ENCODE measurements at regions not wholly inside any gene's neighbourhood (a gene's known extent, or its start where the extent isn't known, plus 50 kb on each side); places are given as distances from the start of the nearest gene placed in this dataset.

GRCh38 chr9:28841775-28842174 lies 1268.5 kb upstream of the C9orf72 start:
- POLR2A ChIA-PET, result no interaction called here
- H3K4me1 ChIP-seq (replicated peaks in 1 of 2; ENCODE audit: control insufficient read depth in 2 of 2, insufficient read depth in 2 of 2, low read length in 2 of 2), result no peaks in the 10 kb centered on the region
- H3K9ac ChIP-seq (ENCODE audit: insufficient read depth in 1 of 2, low read depth in 2 of 2, low read length in 2 of 2), result no peak overlapping the region
- BruUV-seq (replicated peaks), result no TSS peak
- FAIRE-seq (no peak), ATAC-seq (no peak), DNase-seq (ENCODE audit: extremely low read depth in 1 of 4, low spot score in 3 of 4) (no peak)
- H4K20me1 ChIP-seq (replicated peaks; ENCODE audit: control insufficient read depth, insufficient read depth, low read length), result no peaks in the 10 kb centered on the region
- H3K27ac ChIP-seq (ENCODE audit: extremely low read depth, low read depth, low read length), result no peak overlapping the region
- WGBS (ENCODE audit: insufficient coverage, low coverage, missing lambda C conversion rate), result no CpG with 5 or more reads among the region's 2 CpGs
- intact Hi-C loops (cut with micrococcal nuclease), result no loop called here
- no peaks in the 10 kb centered on the region for H3K36me3 ChIP-seq (ENCODE audit: control insufficient read depth, insufficient read depth, low read length)
- no peaks in the 10 kb centered on the region for H3K79me2 ChIP-seq (ENCODE audit: control insufficient read depth, insufficient read depth, low read length)
- H3K27me3 ChIP-seq (ENCODE audit: control insufficient read depth in 2 of 2, insufficient read depth in 2 of 2, low read length in 2 of 2), result no peaks in the 10 kb centered on the region
- H2AFZ ChIP-seq (ENCODE audit: low read depth, low read length), result no peak overlapping the region
- CTCF ChIA-PET (ENCODE audit: low intra/inter-chr PET ratio), result no interaction called here
- H3K4me2 ChIP-seq (ENCODE audit: insufficient read depth, low read length), result no peak overlapping the region
- in situ Hi-C loops (cut with MboI), result no loop called here
- H3K9me3 ChIP-seq (replicated peaks; ENCODE audit: control insufficient read depth, insufficient read depth, low read depth, low read length), result no peaks in the 10 kb centered on the region
- H3K4me3 ChIP-seq, result no peak overlapping the region
- H3K9me1 ChIP-seq (ENCODE audit: control insufficient read depth, insufficient read depth, low read length), result no peaks in the 10 kb centered on the region
- TF ChIP-seq SMC3 (conservative IDR thresholded peaks at IDR 0.05; ENCODE audit: insufficient read depth, low read depth, low read length) (no peak), ZNF282 (CRISPR knock-in tag; IDR thresholded peaks at IDR 0.05) (no peak), ETV5 (CRISPR knock-in tag; IDR thresholded peaks at IDR 0.05; ENCODE audit: low read depth) (no peak), ZNF583 (CRISPR knock-in tag; IDR thresholded peaks at IDR 0.05) (no peak), ZBTB40 (IDR thresholded peaks at IDR 0.05) (no peak), ZBTB40 (CRISPR knock-in tag; IDR thresholded peaks at IDR 0.05) (no peak), CBFA2T2 (conservative IDR thresholded peaks at IDR 0.05) (no peak), PREB (CRISPR knock-in tag; IDR thresholded peaks at IDR 0.05) (no peak), ZFP36 (IDR thresholded peaks at IDR 0.05; ENCODE audit: low read depth, low read length, partially characterized antibody) (no peak), SFPQ (IDR thresholded peaks at IDR 0.05; ENCODE audit: low read depth, low read length) (no peak), ID3 (CRISPR knock-in tag; IDR thresholded peaks at IDR 0.05) (no peak), ID3 (tag; IDR thresholded peaks at IDR 0.05) (no peak)

Measured in K562 (cell line).